ENCODE measurements at regions not wholly inside any gene's neighbourhood (a gene's known extent, or its start where the extent isn't known, plus 50 kb on each side); places are given as distances from the start of the nearest gene placed in this dataset.

DNA sequence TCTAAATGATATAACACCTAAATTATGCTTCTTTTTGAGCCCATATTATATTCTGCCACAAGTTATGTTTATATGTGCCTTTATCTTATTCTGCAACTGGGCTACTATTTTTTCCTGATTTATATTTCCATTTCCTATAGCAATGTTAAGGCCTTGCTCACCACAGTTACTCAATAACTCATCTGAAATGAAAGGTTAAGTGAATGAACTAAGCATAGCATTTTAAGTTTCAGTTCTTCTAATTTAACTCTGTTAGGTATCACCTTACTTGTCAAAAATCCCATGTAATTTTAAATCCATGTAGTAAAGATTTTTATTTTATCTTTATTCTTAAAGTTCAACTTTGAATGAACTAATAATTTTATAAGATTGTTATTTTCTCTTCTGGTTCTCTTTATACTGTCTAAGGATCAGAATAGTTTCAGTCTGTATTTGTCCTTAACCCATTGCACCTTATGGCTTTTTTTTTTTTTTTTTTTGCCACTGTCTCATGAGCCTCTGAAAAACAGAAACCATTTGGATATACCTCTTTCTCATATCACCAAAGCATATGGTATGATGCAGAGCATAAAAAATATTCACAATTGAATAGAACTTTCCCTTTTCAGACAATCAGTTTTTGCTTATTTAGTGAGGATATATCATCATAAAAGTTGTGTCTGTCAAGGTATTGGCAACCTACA lies 301.8 kb upstream of the ZWINT start:
- TF ChIP-seq, protein P1, sequence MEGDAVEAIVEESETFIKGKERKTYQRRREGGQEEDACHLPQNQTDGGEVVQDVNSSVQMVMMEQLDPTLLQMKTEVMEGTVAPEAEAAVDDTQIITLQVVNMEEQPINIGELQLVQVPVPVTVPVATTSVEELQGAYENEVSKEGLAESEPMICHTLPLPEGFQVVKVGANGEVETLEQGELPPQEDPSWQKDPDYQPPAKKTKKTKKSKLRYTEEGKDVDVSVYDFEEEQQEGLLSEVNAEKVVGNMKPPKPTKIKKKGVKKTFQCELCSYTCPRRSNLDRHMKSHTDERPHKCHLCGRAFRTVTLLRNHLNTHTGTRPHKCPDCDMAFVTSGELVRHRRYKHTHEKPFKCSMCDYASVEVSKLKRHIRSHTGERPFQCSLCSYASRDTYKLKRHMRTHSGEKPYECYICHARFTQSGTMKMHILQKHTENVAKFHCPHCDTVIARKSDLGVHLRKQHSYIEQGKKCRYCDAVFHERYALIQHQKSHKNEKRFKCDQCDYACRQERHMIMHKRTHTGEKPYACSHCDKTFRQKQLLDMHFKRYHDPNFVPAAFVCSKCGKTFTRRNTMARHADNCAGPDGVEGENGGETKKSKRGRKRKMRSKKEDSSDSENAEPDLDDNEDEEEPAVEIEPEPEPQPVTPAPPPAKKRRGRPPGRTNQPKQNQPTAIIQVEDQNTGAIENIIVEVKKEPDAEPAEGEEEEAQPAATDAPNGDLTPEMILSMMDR (conservative IDR thresholded peaks at IDR 0.05; ENCODE audit: low read depth in 2 of 2): no peak
- TF ChIP-seq POLR2AphosphoS5 (IDR thresholded peaks at IDR 0.05; ENCODE audit: low read depth) (no peak), STAT1 (IDR thresholded peaks at IDR 0.05; ENCODE audit: unreplicated experiment) (no peak), EZH2 (IDR thresholded peaks at IDR 0.05; ENCODE audit: low read depth, unreplicated experiment) (no peak), JUNB (IDR thresholded peaks at IDR 0.05; ENCODE audit: unreplicated experiment) (no peak), EZH2phosphoT487 (IDR thresholded peaks at IDR 0.05; ENCODE audit: unreplicated experiment) (no peak), CREB1 (CRISPR knock-in tag; IDR thresholded peaks at IDR 0.05; ENCODE audit: low read depth) (no peak), ZNF331 (CRISPR knock-in tag; IDR thresholded peaks at IDR 0.05; ENCODE audit: low read depth) (no peak), ZNF114 (CRISPR knock-in tag; IDR thresholded peaks at IDR 0.05) (no peak)
- TF ChIP-seq, protein P2, sequence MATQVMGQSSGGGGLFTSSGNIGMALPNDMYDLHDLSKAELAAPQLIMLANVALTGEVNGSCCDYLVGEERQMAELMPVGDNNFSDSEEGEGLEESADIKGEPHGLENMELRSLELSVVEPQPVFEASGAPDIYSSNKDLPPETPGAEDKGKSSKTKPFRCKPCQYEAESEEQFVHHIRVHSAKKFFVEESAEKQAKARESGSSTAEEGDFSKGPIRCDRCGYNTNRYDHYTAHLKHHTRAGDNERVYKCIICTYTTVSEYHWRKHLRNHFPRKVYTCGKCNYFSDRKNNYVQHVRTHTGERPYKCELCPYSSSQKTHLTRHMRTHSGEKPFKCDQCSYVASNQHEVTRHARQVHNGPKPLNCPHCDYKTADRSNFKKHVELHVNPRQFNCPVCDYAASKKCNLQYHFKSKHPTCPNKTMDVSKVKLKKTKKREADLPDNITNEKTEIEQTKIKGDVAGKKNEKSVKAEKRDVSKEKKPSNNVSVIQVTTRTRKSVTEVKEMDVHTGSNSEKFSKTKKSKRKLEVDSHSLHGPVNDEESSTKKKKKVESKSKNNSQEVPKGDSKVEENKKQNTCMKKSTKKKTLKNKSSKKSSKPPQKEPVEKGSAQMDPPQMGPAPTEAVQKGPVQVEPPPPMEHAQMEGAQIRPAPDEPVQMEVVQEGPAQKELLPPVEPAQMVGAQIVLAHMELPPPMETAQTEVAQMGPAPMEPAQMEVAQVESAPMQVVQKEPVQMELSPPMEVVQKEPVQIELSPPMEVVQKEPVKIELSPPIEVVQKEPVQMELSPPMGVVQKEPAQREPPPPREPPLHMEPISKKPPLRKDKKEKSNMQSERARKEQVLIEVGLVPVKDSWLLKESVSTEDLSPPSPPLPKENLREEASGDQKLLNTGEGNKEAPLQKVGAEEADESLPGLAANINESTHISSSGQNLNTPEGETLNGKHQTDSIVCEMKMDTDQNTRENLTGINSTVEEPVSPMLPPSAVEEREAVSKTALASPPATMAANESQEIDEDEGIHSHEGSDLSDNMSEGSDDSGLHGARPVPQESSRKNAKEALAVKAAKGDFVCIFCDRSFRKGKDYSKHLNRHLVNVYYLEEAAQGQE (IDR thresholded peaks at IDR 0.05; ENCODE audit: unreplicated experiment): no peak
- TF ChIP-seq, protein P3, sequence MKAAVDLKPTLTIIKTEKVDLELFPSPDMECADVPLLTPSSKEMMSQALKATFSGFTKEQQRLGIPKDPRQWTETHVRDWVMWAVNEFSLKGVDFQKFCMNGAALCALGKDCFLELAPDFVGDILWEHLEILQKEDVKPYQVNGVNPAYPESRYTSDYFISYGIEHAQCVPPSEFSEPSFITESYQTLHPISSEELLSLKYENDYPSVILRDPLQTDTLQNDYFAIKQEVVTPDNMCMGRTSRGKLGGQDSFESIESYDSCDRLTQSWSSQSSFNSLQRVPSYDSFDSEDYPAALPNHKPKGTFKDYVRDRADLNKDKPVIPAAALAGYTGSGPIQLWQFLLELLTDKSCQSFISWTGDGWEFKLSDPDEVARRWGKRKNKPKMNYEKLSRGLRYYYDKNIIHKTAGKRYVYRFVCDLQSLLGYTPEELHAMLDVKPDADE (IDR thresholded peaks at IDR 0.05): no peak
